ENCODE measurements at regions not wholly inside any gene's neighbourhood (a gene's known extent, or its start where the extent isn't known, plus 50 kb on each side); places are given as distances from the start of the nearest gene placed in this dataset.

GRCh38 chr1:164380893-164381292 lies 178.1 kb upstream of the PBX1 start:
- Histone ChIP-seq H3K4me1 (ENCODE audit: insufficient read depth, low read length) (no peaks in the 10 kb centered on the region), H4K20me1 (ENCODE audit: insufficient read depth, low read length) (no peaks in the 10 kb centered on the region), H2AFZ (ENCODE audit: low read length) (no peak overlapping the region), H3K79me2 (ENCODE audit: insufficient read depth, low read length) (no peaks in the 10 kb centered on the region), H3K9me3 (ENCODE audit: low read depth, low read length) (no peaks in the 10 kb centered on the region), H3K27me3 (ENCODE audit: insufficient read depth, low read length) (no peaks in the 10 kb centered on the region), H3K4me2 (ENCODE audit: insufficient read depth, low read length) (no peak overlapping the region), H3K27ac (ENCODE audit: low read depth, low read length) (no peak overlapping the region), H3K4me3 (ENCODE audit: insufficient read depth, low read length) (no peak overlapping the region), H3K36me3 (ENCODE audit: insufficient read depth, low read length) (no peaks in the 10 kb centered on the region)
- no peak for DNase-seq (ENCODE audit: insufficient read length, low spot score, missing footprints)
- TF ChIP-seq CTCF (IDR thresholded peaks at IDR 0.05; ENCODE audit: extremely low read depth, low read depth, low read length) = no peak

- H3K36me3 ChIP-seq (ENCODE audit: insufficient read depth, low read length) = no peaks in the 10 kb centered on the region
- no peak for TF ChIP-seq CTCF (IDR thresholded peaks at IDR 0.05; ENCODE audit: extremely low read depth, low read depth, low read length)
- DNase-seq (ENCODE audit: insufficient read length, low spot score, missing footprints) = no peak
Measured at GRCh38 chr1:164382384-164382783, 176.6 kb upstream of the PBX1 start.

DNA sequence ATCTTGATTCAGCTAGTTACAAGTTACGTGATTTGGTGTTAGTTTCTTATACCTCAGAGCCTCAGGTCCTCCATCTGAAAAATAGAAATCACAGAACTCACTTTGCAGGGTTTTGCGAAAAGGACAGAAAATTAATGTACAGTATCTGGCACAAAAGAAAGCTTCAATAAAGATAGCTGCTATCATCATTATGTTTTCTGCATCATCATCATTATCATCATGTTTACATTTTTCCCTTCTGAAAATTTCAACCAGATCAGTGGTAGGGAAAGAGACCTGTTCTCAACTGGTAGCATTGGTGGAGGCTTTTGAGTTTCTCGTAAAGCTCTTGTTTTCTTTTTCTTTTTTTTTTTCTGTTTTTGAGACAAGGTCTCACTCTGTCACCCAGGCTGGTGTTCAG lies 174.7 kb upstream of the PBX1 start:
- Histone ChIP-seq H3K36me3 (ENCODE audit: insufficient read depth, low read length) (no peaks in the 10 kb centered on the region), H3K4me2 (ENCODE audit: insufficient read depth, low read length) (no peak overlapping the region), H3K4me3 (ENCODE audit: insufficient read depth, low read length) (no peak overlapping the region), H3K27me3 (ENCODE audit: insufficient read depth, low read length) (no peaks in the 10 kb centered on the region), H3K79me2 (ENCODE audit: insufficient read depth, low read length) (no peaks in the 10 kb centered on the region), H2AFZ (ENCODE audit: low read length) (no peak overlapping the region), H3K9me3 (ENCODE audit: low read depth, low read length) (no peaks in the 10 kb centered on the region), H3K4me1 (ENCODE audit: insufficient read depth, low read length) (no peaks in the 10 kb centered on the region), H4K20me1 (ENCODE audit: insufficient read depth, low read length) (no peaks in the 10 kb centered on the region), H3K27ac (ENCODE audit: low read depth, low read length) (no peak overlapping the region)
- DNase-seq (ENCODE audit: insufficient read length, low spot score, missing footprints) = no peak
- TF ChIP-seq CTCF (IDR thresholded peaks at IDR 0.05; ENCODE audit: extremely low read depth, low read depth, low read length) = no peak

More at GRCh38 chr1:164382384-164382783, 176.6 kb upstream of the PBX1 start:
- Histone ChIP-seq H3K4me3 (ENCODE audit: insufficient read depth, low read length) (no peak overlapping the region), H4K20me1 (ENCODE audit: insufficient read depth, low read length) (no peaks in the 10 kb centered on the region), H3K9me3 (ENCODE audit: low read depth, low read length) (no peaks in the 10 kb centered on the region), H3K4me2 (ENCODE audit: insufficient read depth, low read length) (no peak overlapping the region), H3K79me2 (ENCODE audit: insufficient read depth, low read length) (no peaks in the 10 kb centered on the region), H2AFZ (ENCODE audit: low read length) (no peak overlapping the region), H3K4me1 (ENCODE audit: insufficient read depth, low read length) (no peaks in the 10 kb centered on the region), H3K27me3 (ENCODE audit: insufficient read depth, low read length) (no peaks in the 10 kb centered on the region), H3K27ac (ENCODE audit: low read depth, low read length) (no peak overlapping the region)

- no peak for DNase-seq (ENCODE audit: insufficient read length, low spot score, missing footprints)
- Histone ChIP-seq H3K27ac (ENCODE audit: low read depth, low read length) (no peak overlapping the region), H3K36me3 (ENCODE audit: insufficient read depth, low read length) (no peaks in the 10 kb centered on the region), H3K4me2 (ENCODE audit: insufficient read depth, low read length) (no peak overlapping the region), H4K20me1 (ENCODE audit: insufficient read depth, low read length) (no peaks in the 10 kb centered on the region), H3K27me3 (ENCODE audit: insufficient read depth, low read length) (no peaks in the 10 kb centered on the region), H3K4me1 (ENCODE audit: insufficient read depth, low read length) (no peaks in the 10 kb centered on the region), H2AFZ (ENCODE audit: low read length) (no peak overlapping the region), H3K4me3 (ENCODE audit: insufficient read depth, low read length) (no peak overlapping the region), H3K9me3 (ENCODE audit: low read depth, low read length) (no peaks in the 10 kb centered on the region), H3K79me2 (ENCODE audit: insufficient read depth, low read length) (no peaks in the 10 kb centered on the region)
- TF ChIP-seq CTCF (IDR thresholded peaks at IDR 0.05; ENCODE audit: extremely low read depth, low read depth, low read length) = no peak
Measured at GRCh38 chr1:164417016-164417704, 141.8 kb upstream of the PBX1 start.
